GM12864 (cell line): ENCODE measurements at regions not wholly inside any gene's neighbourhood (a gene's known extent, or its start where the extent isn't known, plus 50 kb on each side); places are given as distances from the start of the nearest gene placed in this dataset.

ENCODE experiments used
- DNase-seq: peaks from one replicate; pipeline ENCODE4 v3.0.0-alpha.2; 2011; ENCODE audit warnings: low read depth
- H3K4me3 ChIP-seq: 2 replicates; pipeline ENCODE4 v1.5.1; 2011; ENCODE audit warnings: mild to moderate bottlenecking, low read depth, low read length, control low read depth
- TF ChIP-seq, protein P1 (sequence below): IDR thresholded peaks from 2 replicates; pipeline ENCODE4 v1.5.1; 2011; ENCODE audit warnings: low read depth, mild to moderate bottlenecking, moderate library complexity, low read length, control low read depth, inconsistent platforms; ENCODE audit errors: missing control alignments

DNA sequence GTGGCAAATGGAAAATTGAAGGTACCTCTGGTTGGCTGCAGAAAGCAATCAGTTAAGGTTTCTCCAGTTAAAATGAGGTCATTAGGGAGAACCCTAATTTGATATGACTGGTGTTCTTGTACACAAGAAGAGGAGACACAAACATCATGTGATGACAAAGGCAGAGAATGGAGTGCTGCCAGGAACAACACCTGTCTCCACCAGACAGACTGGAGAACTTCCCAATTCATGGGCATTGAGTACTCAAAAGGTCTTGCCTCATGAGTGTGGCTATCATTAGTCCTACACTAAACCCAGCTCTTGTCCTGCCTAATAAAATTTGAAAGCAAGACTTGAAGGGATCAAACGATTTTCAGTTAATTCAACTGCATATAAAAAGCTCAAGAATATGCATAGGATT lies 152.6 kb downstream of the PTPN20 start:
- DNase-seq, result no peak
- no peak overlapping the region for H3K4me3 ChIP-seq
- TF ChIP-seq, protein P1, sequence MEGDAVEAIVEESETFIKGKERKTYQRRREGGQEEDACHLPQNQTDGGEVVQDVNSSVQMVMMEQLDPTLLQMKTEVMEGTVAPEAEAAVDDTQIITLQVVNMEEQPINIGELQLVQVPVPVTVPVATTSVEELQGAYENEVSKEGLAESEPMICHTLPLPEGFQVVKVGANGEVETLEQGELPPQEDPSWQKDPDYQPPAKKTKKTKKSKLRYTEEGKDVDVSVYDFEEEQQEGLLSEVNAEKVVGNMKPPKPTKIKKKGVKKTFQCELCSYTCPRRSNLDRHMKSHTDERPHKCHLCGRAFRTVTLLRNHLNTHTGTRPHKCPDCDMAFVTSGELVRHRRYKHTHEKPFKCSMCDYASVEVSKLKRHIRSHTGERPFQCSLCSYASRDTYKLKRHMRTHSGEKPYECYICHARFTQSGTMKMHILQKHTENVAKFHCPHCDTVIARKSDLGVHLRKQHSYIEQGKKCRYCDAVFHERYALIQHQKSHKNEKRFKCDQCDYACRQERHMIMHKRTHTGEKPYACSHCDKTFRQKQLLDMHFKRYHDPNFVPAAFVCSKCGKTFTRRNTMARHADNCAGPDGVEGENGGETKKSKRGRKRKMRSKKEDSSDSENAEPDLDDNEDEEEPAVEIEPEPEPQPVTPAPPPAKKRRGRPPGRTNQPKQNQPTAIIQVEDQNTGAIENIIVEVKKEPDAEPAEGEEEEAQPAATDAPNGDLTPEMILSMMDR, result no peak

DNA sequence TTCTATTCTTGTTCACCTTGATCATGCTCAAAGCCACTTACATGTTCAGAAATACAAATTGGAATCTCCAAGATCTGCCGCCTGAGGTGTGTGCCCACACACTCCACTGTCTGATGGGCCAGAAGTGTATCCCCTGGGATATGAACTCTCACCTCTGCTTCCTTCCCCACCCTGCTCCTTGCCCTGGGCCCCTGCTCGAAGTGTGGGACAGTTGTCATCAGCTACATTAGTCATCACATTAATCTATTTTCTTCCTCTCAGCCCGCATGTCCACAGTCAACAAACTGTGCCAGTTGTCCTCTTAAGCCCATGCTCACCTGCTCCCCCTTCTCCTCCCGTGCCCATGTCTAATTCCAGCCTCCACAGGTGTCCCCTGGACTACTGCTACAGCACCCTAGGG lies 154.7 kb downstream of the PTPN20 start:
- no peak for DNase-seq
- no peak overlapping the region for H3K4me3 ChIP-seq
- TF ChIP-seq, protein P1, result no peak

DNA sequence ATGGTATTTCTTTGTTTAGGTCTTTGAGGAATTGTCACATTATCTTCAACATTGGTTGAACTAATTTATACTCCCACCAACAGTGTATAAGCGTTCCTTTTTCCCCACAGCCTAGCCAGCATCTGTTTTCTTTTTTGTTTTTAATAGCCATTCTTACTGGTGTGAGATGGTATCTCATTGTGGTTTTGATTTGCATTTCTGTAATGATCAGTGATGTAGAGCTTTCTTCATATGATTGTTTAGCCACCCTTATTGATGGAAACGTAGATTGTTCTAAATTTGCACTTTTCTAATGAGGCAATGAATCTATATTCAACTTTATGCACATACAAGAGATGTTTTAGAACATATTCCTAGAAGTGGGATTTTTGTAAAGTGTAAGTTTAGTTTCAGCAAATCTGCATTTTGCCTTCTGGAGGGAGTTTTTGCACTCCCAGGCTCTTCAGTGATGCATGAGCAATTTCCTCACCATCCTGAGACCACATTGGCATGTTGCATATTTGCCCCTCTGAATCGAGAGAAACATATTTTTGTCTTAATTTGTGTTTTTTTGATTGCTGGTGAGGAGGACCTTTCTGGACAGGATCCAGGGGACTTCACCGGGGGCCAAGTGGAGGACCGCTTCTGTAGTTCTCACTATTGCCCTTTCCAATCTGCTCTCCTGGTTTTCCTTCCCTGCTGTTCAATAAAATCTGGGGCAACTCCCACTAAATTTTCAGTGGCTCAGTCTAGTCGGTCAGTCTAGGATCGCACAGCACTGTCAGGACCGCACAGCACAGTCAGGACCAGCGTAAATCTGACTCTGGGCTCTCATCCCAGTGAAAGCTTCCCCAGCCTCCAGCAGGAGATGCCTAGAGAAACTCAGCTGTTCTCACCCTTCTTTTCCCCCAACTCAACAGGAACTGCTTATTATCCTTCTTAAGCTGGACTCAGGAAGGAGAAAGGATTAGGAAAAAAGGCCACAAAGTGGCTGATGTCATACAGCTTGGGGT lies 157.0 kb downstream of the PTPN20 start:
- DNase-seq, result no peak
- no peak overlapping the region for H3K4me3 ChIP-seq
- TF ChIP-seq, protein P1, result no peak

GRCh38 chr10:47070541-47070940 lies 159.3 kb downstream of the PTPN20 start:
- H3K4me3 ChIP-seq, result no peak overlapping the region
- DNase-seq, result no peak
- TF ChIP-seq, protein P1, result no peak

DNA sequence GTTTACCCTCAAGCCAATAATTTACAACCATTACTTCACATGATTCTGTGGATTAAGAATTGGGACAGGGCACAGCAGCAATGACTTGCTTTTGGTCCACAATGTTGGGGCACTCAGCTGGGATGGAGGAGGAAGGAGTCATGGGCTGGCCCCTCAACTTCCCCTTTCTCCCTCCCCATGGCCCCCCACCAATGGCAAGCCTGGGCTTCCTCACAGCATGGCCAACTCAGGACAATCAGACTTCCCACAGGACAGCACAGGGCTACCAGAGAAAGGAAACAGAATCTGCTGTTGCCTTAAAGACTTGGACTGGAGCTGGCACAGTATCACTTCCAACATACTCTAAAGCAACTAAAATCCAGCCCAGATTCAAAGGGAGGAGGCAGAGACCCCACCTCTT lies 160.7 kb downstream of the PTPN20 start:
- no peak for DNase-seq
- TF ChIP-seq, protein P1, result no peak
- no peak overlapping the region for H3K4me3 ChIP-seq

DNA sequence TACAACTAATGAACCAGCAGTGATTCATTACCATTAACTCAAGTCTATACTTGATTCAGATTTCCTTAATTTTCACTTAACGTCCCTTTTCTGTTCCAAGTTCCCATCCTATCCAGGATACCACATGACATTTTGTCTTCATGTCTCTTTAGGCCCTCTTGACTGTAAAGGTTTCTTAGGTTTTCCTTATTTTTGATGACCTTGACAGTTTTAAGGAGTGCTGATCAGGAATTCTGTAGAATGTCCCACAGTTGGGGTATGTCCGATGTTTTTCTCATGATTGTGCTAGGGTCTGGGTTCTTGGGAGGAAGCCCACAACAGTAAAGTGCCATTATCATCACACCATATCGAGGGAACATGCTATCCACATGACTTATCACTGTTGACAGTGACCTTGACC lies 162.7 kb downstream of the PTPN20 start:
- no peak for DNase-seq

More for the DNA sequence above, 162.7 kb downstream of the PTPN20 start:
- TF ChIP-seq, protein P1, result no peak
- no peak overlapping the region for H3K4me3 ChIP-seq
